IPS-20b (cell line): ENCODE measurements at regions not wholly inside any gene's neighbourhood (a gene's known extent, or its start where the extent isn't known, plus 50 kb on each side); places are given as distances from the start of the nearest gene placed in this dataset.
"Not testable (repeated sequence)": the region's sequence is repeated elsewhere in the genome, so short reads cannot be mapped to it uniquely, and the experiment has no call there.

Experiments used
- H3K27ac ChIP-seq: one replicate; pipeline ENCODE4 v1.5.1; 2013; ENCODE audit warnings: low read length
- H3K27me3 ChIP-seq: 2 replicates; pipeline ENCODE4 v1.6.1; 2013; ENCODE audit warnings: mild to moderate bottlenecking, low read length, inconsistent platforms; ENCODE audit not compliant: insufficient read depth
- H3K36me3 ChIP-seq: 2 replicates; pipeline ENCODE4 v1.6.1; 2013; ENCODE audit warnings: low read depth, mild to moderate bottlenecking, inconsistent platforms, low read length, moderate library complexity; ENCODE audit not compliant: insufficient read depth
- H3K4me1 ChIP-seq: 2 replicates; pipeline ENCODE4 v1.6.1; 2013; ENCODE audit warnings: mild to moderate bottlenecking, control low read depth, inconsistent platforms, low read length, moderate library complexity; ENCODE audit not compliant: insufficient read depth
- H3K4me3 ChIP-seq: 2 replicates; pipeline ENCODE4 v1.5.1; 2013; ENCODE audit warnings: mild to moderate bottlenecking, low read length, inconsistent platforms
- H3K9ac ChIP-seq: 2 replicates; pipeline ENCODE4 v1.6.1; 2013; ENCODE audit warnings: low read depth, mild to moderate bottlenecking, inconsistent platforms, low read length, moderate library complexity
- H3K9me3 ChIP-seq: 2 replicates; pipeline ENCODE4 v1.6.1; 2013; ENCODE audit warnings: mild to moderate bottlenecking, low read depth, low read length, inconsistent platforms; ENCODE audit not compliant: insufficient read depth

GRCh38 chr3:194871864-194872668, 186.4 kb downstream of the FAM43A start:
- H3K36me3 ChIP-seq = no peaks in the 10 kb centered on the region
- H3K27me3 ChIP-seq = no peaks in the 10 kb centered on the region; the same call in 1 of the 2 replicates
- 0 out of 2 replicates have a peak, but pooled peaks cover 4% of the 10 kb centered on the region for H3K9me3 ChIP-seq
- peak overlapping the region; percentile 41; the same call in 1 of the 2 replicates for H3K9ac ChIP-seq
- H3K4me1 ChIP-seq = peaks cover 19% of the 10 kb centered on the region
- peak overlapping the region; percentile 32; the same call in 1 of the 2 replicates for H3K4me3 ChIP-seq
- H3K27ac ChIP-seq = no peak overlapping the region

- Histone ChIP-seq H3K4me3 (peak overlapping the region; percentile 32; the same call in 1 of the 2 replicates), H3K36me3 (no peaks in the 10 kb centered on the region), H3K9me3 (0 out of 2 replicates have a peak, but pooled peaks cover 4% of the 10 kb centered on the region), H3K9ac (peak overlapping the region; percentile 43; the same call in 1 of the 2 replicates), H3K27me3 (no peaks in the 10 kb centered on the region; the same call in 1 of the 2 replicates), H3K27ac (no peak overlapping the region), H3K4me1 (peaks cover 19% of the 10 kb centered on the region)
Observed at GRCh38 chr3:194872669-194872977, 186.9 kb downstream of the FAM43A start.

- H3K27ac ChIP-seq, H3K4me3 ChIP-seq, H3K9ac ChIP-seq, H3K27me3 ChIP-seq, H3K36me3 ChIP-seq, H3K9me3 ChIP-seq: not testable (repeated sequence)
- peaks cover 19% of the 10 kb centered on the region for H3K4me1 ChIP-seq
Observed at GRCh38 chr3:194873474-194873873, 187.8 kb downstream of the FAM43A start.

- no peak overlapping the region for H3K9ac ChIP-seq
- peaks cover 19% of the 10 kb centered on the region for H3K4me1 ChIP-seq
- H3K27ac ChIP-seq = no peak overlapping the region
- no peaks in the 10 kb centered on the region for H3K36me3 ChIP-seq
- 0 out of 2 replicates have a peak, but pooled peaks cover 4% of the 10 kb centered on the region for H3K9me3 ChIP-seq
- H3K27me3 ChIP-seq = no peaks in the 10 kb centered on the region; the same call in 1 of the 2 replicates
- H3K4me3 ChIP-seq = no peak overlapping the region
Observed at GRCh38 chr3:194874206-194874605, 188.5 kb downstream of the FAM43A start.

- Histone ChIP-seq H3K27ac (no peak overlapping the region), H3K9ac (no peak overlapping the region), H3K4me1 (peaks cover 19% of the 10 kb centered on the region), H3K4me3 (no peak overlapping the region), H3K27me3 (no peaks in the 10 kb centered on the region; the same call in 1 of the 2 replicates), H3K36me3 (no peaks in the 10 kb centered on the region), H3K9me3 (0 out of 2 replicates have a peak, but pooled peaks cover 4% of the 10 kb centered on the region)
Observed at GRCh38 chr3:194874783-194875182, 189.1 kb downstream of the FAM43A start.

- H3K9me3 ChIP-seq = no peaks in the 10 kb centered on the region
- peaks cover 19% of the 10 kb centered on the region for H3K4me1 ChIP-seq
- no peak overlapping the region for H3K4me3 ChIP-seq
- no peak overlapping the region for H3K9ac ChIP-seq
- H3K36me3 ChIP-seq = no peaks in the 10 kb centered on the region
- H3K27me3 ChIP-seq = no peaks in the 10 kb centered on the region; the same call in 1 of the 2 replicates
- no peak overlapping the region for H3K27ac ChIP-seq
Observed at GRCh38 chr3:194875581-194876402, 190.1 kb downstream of the FAM43A start.

GRCh38 chr3:194876403-194877095, 190.9 kb downstream of the FAM43A start:
- Histone ChIP-seq H3K9me3 (no peaks in the 10 kb centered on the region), H3K9ac (no peak overlapping the region), H3K36me3 (no peaks in the 10 kb centered on the region), H3K27me3 (no peaks in the 10 kb centered on the region; the same call in 1 of the 2 replicates), H3K4me1 (peaks cover 12% of the 10 kb centered on the region), H3K27ac (no peak overlapping the region), H3K4me3 (no peak overlapping the region)

GRCh38 chr3:194877291-194878119, 191.8 kb downstream of the FAM43A start:
- Histone ChIP-seq H3K27me3 (no peaks in the 10 kb centered on the region; the same call in 1 of the 2 replicates), H3K9ac (no peak overlapping the region), H3K4me1 (peaks cover 3% of the 10 kb centered on the region; the same call in 1 of the 2 replicates), H3K36me3 (no peaks in the 10 kb centered on the region), H3K9me3 (no peaks in the 10 kb centered on the region), H3K4me3 (no peak overlapping the region), H3K27ac (no peak overlapping the region)

GRCh38 chr3:194879126-194879877, 193.6 kb downstream of the FAM43A start:
- H3K9ac ChIP-seq = no peak overlapping the region

More at GRCh38 chr3:194879126-194879877, 193.6 kb downstream of the FAM43A start:
- H3K4me1 ChIP-seq = no peaks in the 10 kb centered on the region
- H3K9me3 ChIP-seq = peaks cover 7% of the 10 kb centered on the region; the same call in 1 of the 2 replicates
- no peak overlapping the region for H3K4me3 ChIP-seq
- no peak overlapping the region for H3K27ac ChIP-seq
- H3K27me3 ChIP-seq = no peaks in the 10 kb centered on the region; the same call in 1 of the 2 replicates
- H3K36me3 ChIP-seq = no peaks in the 10 kb centered on the region
